Uterus (tissue), 2 donors: ENCODE measurements at regions not wholly inside any gene's neighbourhood (a gene's known extent, or its start where the extent isn't known, plus 50 kb on each side); places are given as distances from the start of the nearest gene placed in this dataset.

Experiments used
- POLR2A ChIP-seq, 2 donors: fragments of 450-650 bp; IDR thresholded peaks; one replicate each; pipeline ENCODE4 v1.6.1; 2016; ENCODE audit warnings: antibody characterized with exemption in 2 of 2, mild to moderate bottlenecking in 1 of 2, moderate library complexity in 1 of 2
- TF ChIP-seq, protein P1 (sequence below), 4 experiments: fragments of 200-600 bp in 2 of 4; fragments of 450-650 bp in 2 of 4; sonication (generic) in 2 of 4; IDR thresholded peaks; one replicate each; pipeline ENCODE4 v1.5.1; 2016 to 2019; ENCODE audit warnings: antibody characterized with exemption in 4 of 4, mild to moderate bottlenecking in 2 of 4, moderate library complexity in 1 of 4

DNA sequence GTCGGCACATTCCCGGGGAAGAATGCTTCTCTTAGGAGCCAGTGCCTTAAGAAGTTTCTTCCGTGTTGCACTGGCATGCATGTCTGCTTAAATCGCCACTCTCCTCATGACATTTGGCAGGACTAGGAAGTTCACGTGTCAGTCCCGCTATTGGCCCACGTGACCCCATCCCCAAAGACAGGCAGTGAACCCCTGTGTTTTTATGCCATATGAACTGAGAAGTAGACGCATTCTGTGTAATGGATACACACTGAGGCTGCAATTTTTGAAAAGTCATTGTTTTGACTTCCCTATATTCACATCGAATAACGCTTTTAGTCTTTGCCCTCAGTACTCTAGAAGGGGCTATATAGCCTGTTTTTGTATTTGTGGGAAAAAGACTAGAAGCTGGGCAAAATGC, 125.6 kb upstream of the TBL1XR1 start:
- TF ChIP-seq POLR2A (IDR thresholded peaks at IDR 0.05): no peak
- TF ChIP-seq, protein P1, sequence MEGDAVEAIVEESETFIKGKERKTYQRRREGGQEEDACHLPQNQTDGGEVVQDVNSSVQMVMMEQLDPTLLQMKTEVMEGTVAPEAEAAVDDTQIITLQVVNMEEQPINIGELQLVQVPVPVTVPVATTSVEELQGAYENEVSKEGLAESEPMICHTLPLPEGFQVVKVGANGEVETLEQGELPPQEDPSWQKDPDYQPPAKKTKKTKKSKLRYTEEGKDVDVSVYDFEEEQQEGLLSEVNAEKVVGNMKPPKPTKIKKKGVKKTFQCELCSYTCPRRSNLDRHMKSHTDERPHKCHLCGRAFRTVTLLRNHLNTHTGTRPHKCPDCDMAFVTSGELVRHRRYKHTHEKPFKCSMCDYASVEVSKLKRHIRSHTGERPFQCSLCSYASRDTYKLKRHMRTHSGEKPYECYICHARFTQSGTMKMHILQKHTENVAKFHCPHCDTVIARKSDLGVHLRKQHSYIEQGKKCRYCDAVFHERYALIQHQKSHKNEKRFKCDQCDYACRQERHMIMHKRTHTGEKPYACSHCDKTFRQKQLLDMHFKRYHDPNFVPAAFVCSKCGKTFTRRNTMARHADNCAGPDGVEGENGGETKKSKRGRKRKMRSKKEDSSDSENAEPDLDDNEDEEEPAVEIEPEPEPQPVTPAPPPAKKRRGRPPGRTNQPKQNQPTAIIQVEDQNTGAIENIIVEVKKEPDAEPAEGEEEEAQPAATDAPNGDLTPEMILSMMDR (IDR thresholded peaks at IDR 0.05): no peak
